Esophagus muscularis mucosa (tissue), 4 donors: ENCODE measurements at regions not wholly inside any gene's neighbourhood (a gene's known extent, or its start where the extent isn't known, plus 50 kb on each side); places are given as distances from the start of the nearest gene placed in this dataset.

Experiments
- DNase-seq: peaks from one replicate; pipeline ENCODE4 v3.0.0-alpha.2; 2017; ENCODE audit errors: extremely low spot score
- H3K27ac ChIP-seq, 4 donors: fragments of 200-600 bp; sonication (generic); replicated peaks in 1 of 4; 1 replicate in 3 of 4; 2 replicates in 1 of 4; pipeline ENCODE4 v1.5.1; 2016 to 2019; ENCODE audit warnings: mild to moderate bottlenecking in 1 of 4
- H3K27me3 ChIP-seq, 4 donors: fragments of 200-600 bp; sonication (generic); one replicate each; pipeline versions ENCODE4 v1.5.1 to v1.6.0; 2016 to 2019
- H3K36me3 ChIP-seq, 4 donors: fragments of 200-600 bp; sonication (generic); one replicate each; pipeline ENCODE4 v1.5.1; 2016 to 2019
- H3K4me1 ChIP-seq, 4 donors: fragments of 200-600 bp; sonication (generic); one replicate each; pipeline ENCODE4 v1.5.1; 2016 to 2019
- H3K4me3 ChIP-seq, 4 donors: fragments of 200-600 bp; sonication (generic); 1 replicate in 2 of 4; 2 replicates in 2 of 4; pipeline ENCODE4 v1.5.1; 2016 to 2019; ENCODE audit warnings: mild to moderate bottlenecking in 4 of 4, moderate library complexity in 1 of 4
- H3K9me3 ChIP-seq, 4 donors: fragments of 200-600 bp; sonication (generic); 1 replicate in 3 of 4; 2 replicates in 1 of 4; pipeline ENCODE4 v1.5.1; 2016 to 2019
- CTCF ChIP-seq, 3 experiments: fragments of 200-600 bp in 2 of 3; fragments of 450-650 bp in 1 of 3; sonication (generic) in 2 of 3; IDR thresholded peaks; one replicate each; pipeline ENCODE4 v1.5.1; 2017 to 2019; ENCODE audit warnings: antibody characterized with exemption in 3 of 3, mild to moderate bottlenecking in 2 of 3, moderate library complexity in 1 of 3
- EP300 ChIP-seq: sonication (generic); formaldehyde crosslinking; IDR thresholded peaks from one replicate; pipeline ENCODE4 v1.6.1; 2017; ENCODE audit warnings: antibody characterized with exemption
- POLR2A ChIP-seq: fragments of 450-650 bp; IDR thresholded peaks from one replicate; pipeline ENCODE4 v1.6.1; 2017; ENCODE audit warnings: antibody characterized with exemption, moderate library complexity, mild to moderate bottlenecking, low read depth
- POLR2AphosphoS5 ChIP-seq, 2 donors: sonication (generic); formaldehyde crosslinking; IDR thresholded peaks; one replicate each; pipeline ENCODE4 v1.6.1; 2017; ENCODE audit warnings: antibody characterized with exemption in 2 of 2
- WGBS: methylation state at CpG from one replicate; pipeline ENCODE4 v1.1.5; 2018; 5-methylcytosine and 5-hydroxymethylcytosine counted together
- intact Hi-C: fragments of 100-400 bp; cut with DNase I; formaldehyde crosslinking; loops from one replicate; pipeline ENCODE4 v1.15.1; 2023

DNA sequence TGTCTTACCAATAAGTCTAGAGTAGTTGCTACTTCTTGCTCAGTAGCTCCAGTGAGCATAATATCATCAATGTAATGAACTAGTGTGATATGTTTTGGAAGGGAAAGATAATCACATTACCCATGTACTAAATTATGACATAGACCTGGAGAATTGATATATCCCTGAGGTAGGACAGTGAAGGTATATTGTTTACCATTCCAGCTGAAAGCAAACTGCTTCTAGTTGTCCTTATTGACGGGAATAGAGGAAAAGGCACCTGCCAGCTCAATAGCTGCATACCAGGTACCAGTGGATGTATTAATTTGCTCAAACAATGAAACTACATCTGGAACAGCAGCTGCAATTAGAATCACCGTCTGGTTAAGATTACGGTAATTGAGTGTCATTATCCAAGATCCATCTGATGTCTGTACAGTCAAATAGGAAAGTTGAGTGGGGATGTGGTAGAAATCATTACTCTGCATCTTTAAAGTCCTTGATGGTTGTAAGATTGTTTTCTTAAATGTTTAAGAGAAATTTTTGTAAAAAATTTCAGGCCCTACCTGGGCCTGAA lies 100.0 kb upstream of the ARHGAP5 start:
- intact Hi-C loops = no loop called here
- H3K27me3 ChIP-seq = no peaks in the 10 kb centered on the region
- TF ChIP-seq POLR2A (no peak), EP300 (no peak), POLR2AphosphoS5 (IDR thresholded peaks at IDR 0.05) (no peak), CTCF (IDR thresholded peaks at IDR 0.05) (no peak)
- peaks cover 0 to 6% (median 2%) of the 10 kb centered on the region in 4 donors for H3K4me1 ChIP-seq
- H3K9me3 ChIP-seq = peaks cover 0 to 2% (median 0%) of the 10 kb centered on the region in 4 donors
- no peak overlapping the region for H3K4me3 ChIP-seq
- no peak overlapping the region for H3K27ac ChIP-seq
- WGBS = 93% methylated on average over 3 of the region's 3 CpGs
- no peaks in the 10 kb centered on the region for H3K36me3 ChIP-seq
- DNase-seq = no peak

GRCh38 chr14:31978423-31978822 lies 98.7 kb upstream of the ARHGAP5 start:
- intact Hi-C loops = no loop called here
- H3K4me3 ChIP-seq = no peak overlapping the region

DNA sequence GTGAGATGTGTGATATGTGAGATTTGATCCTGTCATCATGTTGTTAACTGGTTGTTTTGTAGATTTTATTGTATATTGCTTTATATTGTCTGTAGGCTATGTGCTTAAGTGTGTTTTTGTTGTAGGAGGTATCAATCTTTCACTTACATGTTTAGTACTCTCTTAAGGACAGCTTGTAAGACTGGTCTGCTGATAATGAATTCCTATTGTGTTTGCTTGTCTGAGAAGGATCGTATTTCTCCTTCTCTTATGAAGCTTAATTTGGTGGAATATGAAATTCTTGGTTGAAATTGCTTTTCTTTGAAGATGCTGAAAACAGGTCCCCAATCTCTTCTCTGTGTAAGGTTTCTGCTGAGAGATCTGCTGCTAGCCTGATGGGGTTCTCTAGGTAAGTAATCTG lies 94.5 kb upstream of the ARHGAP5 start:
- H3K9me3 ChIP-seq = peaks cover 0 to 22% (median 9%) of the 10 kb centered on the region in 4 donors
- H3K36me3 ChIP-seq = no peaks in the 10 kb centered on the region
- H3K27me3 ChIP-seq = no peaks in the 10 kb centered on the region
- H3K27ac ChIP-seq = no peak overlapping the region
- no peak for DNase-seq
- peaks cover 0 to 6% (median 2%) of the 10 kb centered on the region in 4 donors for H3K4me1 ChIP-seq
- H3K4me3 ChIP-seq = no peak overlapping the region
- WGBS = 100% methylated on average over 1 of the region's 1 CpG
- intact Hi-C loops = no loop called here
- TF ChIP-seq CTCF (IDR thresholded peaks at IDR 0.05) (no peak), POLR2AphosphoS5 (IDR thresholded peaks at IDR 0.05) (no peak)

More at GRCh38 chr14:31978423-31978822, 98.7 kb upstream of the ARHGAP5 start:
- DNase-seq = no peak
- Histone ChIP-seq H3K36me3 (no peaks in the 10 kb centered on the region), H3K9me3 (peaks cover 0 to 11% (median 5%) of the 10 kb centered on the region in 4 donors), H3K27me3 (no peaks in the 10 kb centered on the region), H3K27ac (no peak overlapping the region), H3K4me1 (peaks cover 0 to 6% (median 2%) of the 10 kb centered on the region in 4 donors)
- 37% methylated on average over 3 of the region's 3 CpGs for WGBS
- no peak for TF ChIP-seq POLR2AphosphoS5 (IDR thresholded peaks at IDR 0.05)
- no peak for TF ChIP-seq EP300
- no peak for TF ChIP-seq CTCF (IDR thresholded peaks at IDR 0.05)
- no peak for TF ChIP-seq POLR2A

DNA sequence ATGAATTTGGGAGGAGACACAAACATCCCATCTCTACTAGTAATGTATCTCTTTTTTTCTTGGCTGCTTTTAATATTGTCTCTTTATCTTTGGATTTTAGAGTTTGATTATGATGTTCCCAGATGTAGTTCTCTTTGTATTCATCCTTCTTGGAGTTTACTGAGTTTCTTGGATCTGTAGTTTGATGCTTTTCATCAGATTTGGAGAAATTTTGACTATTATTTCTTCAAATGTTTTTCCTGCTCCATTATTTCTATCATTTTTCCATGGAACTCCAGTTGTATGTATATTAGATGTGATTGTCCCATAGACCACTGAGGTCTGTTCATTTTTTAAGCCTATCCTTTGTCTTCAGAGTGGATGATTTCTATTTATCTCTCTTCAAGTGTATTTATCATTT lies 90.7 kb upstream of the ARHGAP5 start:
- intact Hi-C loops = no loop called here
- Histone ChIP-seq H3K27ac (no peak overlapping the region), H3K27me3 (no peaks in the 10 kb centered on the region), H3K4me3 (no peak overlapping the region), H3K36me3 (no peaks in the 10 kb centered on the region), H3K9me3 (peaks cover 0 to 22% (median 9%) of the 10 kb centered on the region in 4 donors), H3K4me1 (peaks cover 3 to 24% (median 13%) of the 10 kb centered on the region in 4 donors)
- no peak for DNase-seq
- TF ChIP-seq EP300 (no peak), CTCF (IDR thresholded peaks at IDR 0.05) (no peak), POLR2AphosphoS5 (IDR thresholded peaks at IDR 0.05) (no peak), POLR2A (no peak)

DNA sequence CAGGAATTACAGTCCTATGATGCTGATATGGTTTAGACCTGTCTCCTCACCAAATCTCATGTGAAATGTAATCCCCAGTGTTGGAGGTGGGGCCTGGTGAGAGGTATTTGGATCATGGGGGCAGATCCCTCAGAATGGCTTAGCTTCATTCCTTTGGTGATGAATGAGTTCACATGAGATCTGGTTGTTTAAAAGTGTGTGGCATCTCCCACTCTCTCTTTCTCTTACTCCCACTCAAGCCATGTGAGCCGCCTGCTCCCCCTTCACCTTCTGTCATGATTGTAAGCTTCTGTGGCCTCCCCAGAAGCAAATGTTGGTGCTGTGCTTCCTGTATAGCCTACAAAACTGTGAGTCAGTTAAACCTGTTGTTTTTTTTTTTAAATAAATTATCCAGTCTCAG lies 89.4 kb upstream of the ARHGAP5 start:
- Histone ChIP-seq H3K9me3 (peaks cover 0 to 17% (median 5%) of the 10 kb centered on the region in 4 donors), H3K27ac (no peak overlapping the region), H3K27me3 (no peaks in the 10 kb centered on the region), H3K4me3 (no peak overlapping the region), H3K36me3 (no peaks in the 10 kb centered on the region), H3K4me1 (peaks cover 12 to 30% (median 23%) of the 10 kb centered on the region in 4 donors)
- DNase-seq = no peak
- TF ChIP-seq CTCF (IDR thresholded peaks at IDR 0.05) (no peak), POLR2AphosphoS5 (IDR thresholded peaks at IDR 0.05) (no peak), EP300 (no peak), POLR2A (no peak)
- intact Hi-C loops = no loop called here
- WGBS = 100% methylated on average over 1 of the region's 1 CpG
